B cell (primary cell): ENCODE measurements at regions not wholly inside any gene's neighbourhood (a gene's known extent, or its start where the extent isn't known, plus 50 kb on each side); places are given as distances from the start of the nearest gene placed in this dataset.

Experiments used
- ATAC-seq: fragments of 200-7000 bp; cut with Tn5 transposase; one replicate; pipeline ENCODE4 v1.10.0; 2021; ENCODE audit warnings: low read depth, mild to moderate bottlenecking, moderate number of reproducible peaks, moderate library complexity
- CTCF ChIA-PET: fragments of 350-600 bp; sonication (Branson Sonifier 250); formaldehyde crosslinking; loops from one replicate; lab custom pipeline; 2021; ENCODE audit warnings: antibody characterized with exemption, inconsistent platforms; lab: Charles Lee
- POLR2A ChIA-PET: fragments of 350-600 bp; sonication (Branson Sonifier 250); formaldehyde crosslinking; loops from one replicate; lab custom pipeline; 2021; ENCODE audit warnings: antibody characterized with exemption; lab: Charles Lee
- DNase-seq: peaks from one replicate; pipeline ENCODE4 v3.0.0; 2013
- H2AFZ ChIP-seq: 2 replicates; pipeline ENCODE4 v1.6.1; 2012; ENCODE audit warnings: mild to moderate bottlenecking, low read depth, low read length; ENCODE audit not compliant: insufficient read depth, poor library complexity, severe bottlenecking
- H3K27ac ChIP-seq, 2 donors: 1 replicate in 1 of 2; 2 replicates in 1 of 2; pipeline ENCODE4 v1.5.1; 2012 to 2013; ENCODE audit warnings: low read length in 2 of 2, mild to moderate bottlenecking in 2 of 2, moderate library complexity in 1 of 2
- H3K27me3 ChIP-seq, 4 experiments: fragments of 200-600 bp in 1 of 4; sonication (generic) in 1 of 4; replicated peaks in 1 of 4; 1 replicate in 2 of 4; 2 replicates in 2 of 4; pipeline versions ENCODE4 v1.6.1 to v1.7.0; 2013 to 2016; ENCODE audit warnings: low read length in 3 of 4, mild to moderate bottlenecking in 2 of 4, mixed read lengths in 1 of 4, moderate library complexity in 1 of 4; ENCODE audit not compliant: insufficient read depth in 4 of 4, control insufficient read depth in 3 of 4; ENCODE audit errors: control extremely low read depth in 1 of 4
- H3K36me3 ChIP-seq, 2 experiments: replicated peaks in 1 of 2; 1 replicate in 1 of 2; 2 replicates in 1 of 2; pipeline versions ENCODE4 v1.6.1 to v1.7.1; 2013; ENCODE audit warnings: low read length in 1 of 2; ENCODE audit not compliant: insufficient read depth in 2 of 2, control insufficient read depth in 1 of 2; ENCODE audit errors: control extremely low read depth in 1 of 2, extremely low read depth in 1 of 2
- H3K4me1 ChIP-seq, 2 donors: fragments of 200-600 bp in 1 of 2; sonication (generic) in 1 of 2; 1 replicate in 1 of 2; 2 replicates in 1 of 2; pipeline versions ENCODE4 v1.5.1 to v1.6.1; 2013 to 2017; ENCODE audit warnings: low read length in 2 of 2; ENCODE audit not compliant: control insufficient read depth in 2 of 2, insufficient read depth in 2 of 2
- H3K4me2 ChIP-seq: replicated peaks from 2 replicates; pipeline ENCODE3; 2012; ENCODE audit warnings: mild to moderate bottlenecking, low read depth, low read length; ENCODE audit not compliant: poor library complexity, severe bottlenecking
- H3K4me3 ChIP-seq, 5 experiments: fragments of 200-600 bp in 1 of 5; sonication (generic) in 1 of 5; 1 replicate in 3 of 5; 2 replicates in 2 of 5; pipeline versions ENCODE4 v1.5.1 to v1.7.0; 2011 to 2016; ENCODE audit warnings: low read length in 4 of 5, mild to moderate bottlenecking in 4 of 5, low read depth in 2 of 5, control low read depth in 1 of 5, moderate library complexity in 1 of 5; ENCODE audit not compliant: insufficient read depth in 1 of 5; ENCODE audit errors: control extremely low read depth in 1 of 5, extremely low read depth in 1 of 5
- H3K79me2 ChIP-seq: fragments of 200-600 bp; sonication (generic); one replicate; pipeline ENCODE4 v1.6.0; 2016; ENCODE audit warnings: low read length; ENCODE audit not compliant: control insufficient read depth, insufficient read depth
- H3K9ac ChIP-seq: fragments of 200-600 bp; sonication (generic); 2 replicates; pipeline ENCODE4 v1.6.1; 2017; ENCODE audit warnings: mild to moderate bottlenecking, low read length, moderate library complexity
- H3K9me3 ChIP-seq, 3 donors: one replicate each; pipeline versions ENCODE4 v1.6.1 to v1.7.1; 2013; ENCODE audit warnings: low read length in 2 of 3; ENCODE audit not compliant: control insufficient read depth in 2 of 3, insufficient read depth in 1 of 3; ENCODE audit errors: control extremely low read depth in 1 of 3
- H4K20me1 ChIP-seq: 2 replicates; pipeline ENCODE4 v1.6.0; 2012; ENCODE audit warnings: mild to moderate bottlenecking, low read length; ENCODE audit not compliant: insufficient read depth, control insufficient read depth, poor library complexity, severe bottlenecking
- H3K27ac Mint-ChIP-seq: one replicate; pipeline ENCODE4 v1.8.0; 2021; ENCODE audit warnings: mixed read lengths
- H3K27me3 Mint-ChIP-seq: one replicate; pipeline ENCODE4 v1.8.0; 2021; ENCODE audit warnings: mixed read lengths
- H3K4me1 Mint-ChIP-seq: one replicate; pipeline ENCODE4 v1.8.0; 2021; ENCODE audit warnings: mixed read lengths
- H3K4me3 Mint-ChIP-seq: one replicate; pipeline ENCODE4 v1.8.0; 2021; ENCODE audit warnings: mixed read lengths
- H3K9me3 Mint-ChIP-seq: one replicate; pipeline ENCODE4 v1.8.0; 2022; ENCODE audit warnings: mixed read lengths; ENCODE audit not compliant: insufficient read depth
- EZH2 ChIP-seq: IDR thresholded peaks from 2 replicates; pipeline ENCODE4 v1.6.1; 2012; ENCODE audit warnings: borderline replicate concordance, low read depth, mild to moderate bottlenecking, moderate library complexity, low read length; ENCODE audit not compliant: insufficient read depth, poor library complexity, severe bottlenecking
- WGBS: methylation state at CpG from one replicate; pipeline ENCODE4 v1.1.5; 2013; ENCODE audit warnings: missing lambda C conversion rate; ENCODE audit not compliant: insufficient coverage; 5-methylcytosine and 5-hydroxymethylcytosine counted together
- intact Hi-C: fragments of 100-400 bp; cut with micrococcal nuclease; formaldehyde crosslinking; loops from one replicate; pipeline ENCODE4 v1.10.0; 2022
- TF ChIP-seq, protein P1 (sequence below): fragments of 200-600 bp; IDR thresholded peaks from one replicate; pipeline ENCODE4 v1.8.0; 2022; ENCODE audit warnings: antibody characterized with exemption, mild to moderate bottlenecking

DNA sequence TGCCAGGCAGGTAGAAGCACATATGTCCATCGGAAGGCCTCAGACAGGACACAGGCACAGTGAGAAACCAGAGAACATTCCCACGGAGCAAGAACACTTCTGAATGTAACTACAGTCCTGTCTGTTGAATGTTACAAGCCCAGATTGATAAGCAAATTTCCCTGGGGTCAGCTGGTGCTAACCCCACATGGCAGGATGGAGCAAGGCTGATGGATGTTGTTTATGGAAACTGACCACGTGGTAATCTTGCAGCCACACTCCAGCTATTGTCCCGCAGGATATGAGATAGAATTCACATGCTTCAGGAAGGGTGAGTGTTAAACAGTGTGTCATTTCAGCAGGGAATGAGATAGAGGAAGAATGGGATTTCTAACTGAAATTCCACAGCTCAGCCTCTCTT lies 138.8 kb upstream of the COPS8 start:
- H3K4me3 ChIP-seq: no peak overlapping the region
- ATAC-seq (no peak), DNase-seq (no peak)
- Mint-ChIP-seq H3K4me3 (no peak overlapping the region), H3K27ac (no peak overlapping the region), H3K4me1 (no peaks in the 10 kb centered on the region), H3K9me3 (no peaks in the 10 kb centered on the region), H3K27me3 (peaks cover 15% of the 10 kb centered on the region)
- H3K9me3 ChIP-seq: peaks cover 0 to 1% (median under 1%) of the 10 kb centered on the region in 3 donors
- no peak for TF ChIP-seq EZH2
- TF ChIP-seq, protein P1, sequence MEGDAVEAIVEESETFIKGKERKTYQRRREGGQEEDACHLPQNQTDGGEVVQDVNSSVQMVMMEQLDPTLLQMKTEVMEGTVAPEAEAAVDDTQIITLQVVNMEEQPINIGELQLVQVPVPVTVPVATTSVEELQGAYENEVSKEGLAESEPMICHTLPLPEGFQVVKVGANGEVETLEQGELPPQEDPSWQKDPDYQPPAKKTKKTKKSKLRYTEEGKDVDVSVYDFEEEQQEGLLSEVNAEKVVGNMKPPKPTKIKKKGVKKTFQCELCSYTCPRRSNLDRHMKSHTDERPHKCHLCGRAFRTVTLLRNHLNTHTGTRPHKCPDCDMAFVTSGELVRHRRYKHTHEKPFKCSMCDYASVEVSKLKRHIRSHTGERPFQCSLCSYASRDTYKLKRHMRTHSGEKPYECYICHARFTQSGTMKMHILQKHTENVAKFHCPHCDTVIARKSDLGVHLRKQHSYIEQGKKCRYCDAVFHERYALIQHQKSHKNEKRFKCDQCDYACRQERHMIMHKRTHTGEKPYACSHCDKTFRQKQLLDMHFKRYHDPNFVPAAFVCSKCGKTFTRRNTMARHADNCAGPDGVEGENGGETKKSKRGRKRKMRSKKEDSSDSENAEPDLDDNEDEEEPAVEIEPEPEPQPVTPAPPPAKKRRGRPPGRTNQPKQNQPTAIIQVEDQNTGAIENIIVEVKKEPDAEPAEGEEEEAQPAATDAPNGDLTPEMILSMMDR: no peak
- H3K4me1 ChIP-seq: no peaks in the 10 kb centered on the region
- ChIA-PET CTCF (no interaction called here), POLR2A (no interaction called here)
- whole genome bisulfite sequencing: 68% methylated on average over 4 of the region's 4 CpGs
- H3K9ac ChIP-seq: no peak overlapping the region
- H3K36me3 ChIP-seq: no peaks in the 10 kb centered on the region
- H3K27ac ChIP-seq: no peak overlapping the region
- no peaks in the 10 kb centered on the region for H4K20me1 ChIP-seq
- H2AFZ ChIP-seq: no peak overlapping the region
- H3K4me2 ChIP-seq: no peak overlapping the region
- no peaks in the 10 kb centered on the region for H3K79me2 ChIP-seq
- intact Hi-C loops: no loop called here
- H3K27me3 ChIP-seq: peaks cover 0 to 2% (median 0%) of the 10 kb centered on the region in 4 experiments

DNA sequence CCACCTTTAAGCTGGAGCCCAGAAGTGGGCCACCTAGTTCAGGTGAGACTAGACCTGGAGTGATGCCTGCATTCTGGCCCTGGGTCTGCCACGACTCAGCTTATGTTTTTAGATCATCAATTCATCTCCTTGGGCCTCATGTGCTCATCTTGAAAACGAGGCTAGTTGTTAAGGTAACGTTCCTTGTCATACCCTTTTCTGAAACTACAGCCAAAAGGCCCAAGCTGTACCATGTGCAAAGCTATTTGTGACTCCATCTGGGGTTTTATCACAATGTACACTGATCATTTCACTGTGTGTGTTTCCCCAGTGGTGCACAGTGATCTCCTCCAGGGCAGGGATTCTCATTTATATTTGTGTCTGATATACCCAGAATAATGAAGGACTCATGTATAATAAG lies 138.4 kb upstream of the COPS8 start:
- ChIA-PET CTCF (no interaction called here), POLR2A (no interaction called here)
- ATAC-seq (no peak), DNase-seq (no peak)
- Histone ChIP-seq H3K9ac (no peak overlapping the region), H3K4me1 (no peaks in the 10 kb centered on the region), H3K9me3 (peaks cover 0 to 5% (median 4%) of the 10 kb centered on the region in 3 donors), H3K4me2 (no peak overlapping the region), H3K79me2 (no peaks in the 10 kb centered on the region), H3K36me3 (no peaks in the 10 kb centered on the region), H2AFZ (no peak overlapping the region), H3K27ac (no peak overlapping the region), H3K4me3 (no peak overlapping the region), H4K20me1 (no peaks in the 10 kb centered on the region), H3K27me3 (peaks cover 0 to 5% (median 0%) of the 10 kb centered on the region in 4 experiments)
- H3K9me3 Mint-ChIP-seq: no peaks in the 10 kb centered on the region
- no peak overlapping the region for H3K4me3 Mint-ChIP-seq
- H3K27ac Mint-ChIP-seq: no peak overlapping the region
- H3K27me3 Mint-ChIP-seq: peaks cover 15% of the 10 kb centered on the region
- TF ChIP-seq EZH2: no peak
- WGBS: 86% methylated on average over 3 of the region's 3 CpGs
- intact Hi-C loops: no loop called here
- no peaks in the 10 kb centered on the region for H3K4me1 Mint-ChIP-seq
